DND-41 (cell line): ENCODE measurements at regions not wholly inside any gene's neighbourhood (a gene's known extent, or its start where the extent isn't known, plus 50 kb on each side); places are given as distances from the start of the nearest gene placed in this dataset.

Experiments
- EZH2 ChIP-seq: IDR thresholded peaks from 3 replicates; pipeline ENCODE4 v1.6.1; 2012; ENCODE audit warnings: borderline replicate concordance, low read depth, mild to moderate bottlenecking, moderate library complexity, low read length, inconsistent platforms; ENCODE audit not compliant: severe bottlenecking
- TF ChIP-seq, protein P1 (sequence below): IDR thresholded peaks from 2 replicates; pipeline ENCODE4 v1.5.1; 2012; ENCODE audit warnings: borderline replicate concordance, low read length, moderate library complexity, mild to moderate bottlenecking; ENCODE audit not compliant: poor library complexity, severe bottlenecking; ENCODE audit errors: extremely low read depth

DNA sequence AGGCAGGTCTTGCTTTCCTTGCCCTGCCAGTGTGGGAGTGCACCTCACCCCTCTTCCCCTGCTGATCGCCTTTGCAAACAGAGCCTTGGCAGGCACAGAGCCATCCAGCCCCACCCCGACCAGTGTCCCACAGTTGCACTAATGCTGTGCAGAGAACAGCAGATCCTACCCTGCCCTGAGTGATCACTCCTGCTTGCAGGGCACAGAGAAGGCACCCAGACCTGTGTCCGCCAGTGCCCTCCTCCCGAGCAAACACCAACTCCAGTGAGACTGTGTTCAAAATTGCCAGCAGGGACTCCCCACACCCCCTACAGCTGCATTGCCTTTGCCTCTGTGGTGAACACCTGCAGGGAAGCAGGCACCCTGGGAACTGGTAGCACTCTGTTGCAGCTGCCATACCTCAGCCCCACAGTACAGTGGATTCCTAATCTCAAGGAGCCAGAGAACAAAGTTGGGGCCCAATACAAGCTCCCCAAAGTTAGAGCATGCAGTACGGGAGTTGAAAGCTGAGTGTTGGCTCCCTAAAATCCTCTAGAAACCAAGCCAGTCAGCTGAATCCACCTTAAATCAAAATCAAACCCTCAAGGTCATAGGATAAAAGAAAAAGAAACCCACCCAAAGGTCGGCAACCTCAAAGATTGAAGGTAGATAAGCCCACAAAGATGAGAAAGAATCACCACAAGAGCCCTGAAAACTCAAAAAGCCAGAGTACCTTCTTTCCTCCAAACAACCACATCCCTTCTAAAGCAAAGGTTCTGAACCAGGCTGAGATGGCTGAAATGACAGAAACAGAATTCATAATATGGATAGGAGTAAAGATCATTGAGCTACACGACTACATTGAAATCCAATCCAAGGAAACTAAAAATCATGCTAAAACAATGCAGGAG lies 92.9 kb upstream of the PIK3R1 start:
- TF ChIP-seq EZH2 = no peak
- TF ChIP-seq, protein P1, sequence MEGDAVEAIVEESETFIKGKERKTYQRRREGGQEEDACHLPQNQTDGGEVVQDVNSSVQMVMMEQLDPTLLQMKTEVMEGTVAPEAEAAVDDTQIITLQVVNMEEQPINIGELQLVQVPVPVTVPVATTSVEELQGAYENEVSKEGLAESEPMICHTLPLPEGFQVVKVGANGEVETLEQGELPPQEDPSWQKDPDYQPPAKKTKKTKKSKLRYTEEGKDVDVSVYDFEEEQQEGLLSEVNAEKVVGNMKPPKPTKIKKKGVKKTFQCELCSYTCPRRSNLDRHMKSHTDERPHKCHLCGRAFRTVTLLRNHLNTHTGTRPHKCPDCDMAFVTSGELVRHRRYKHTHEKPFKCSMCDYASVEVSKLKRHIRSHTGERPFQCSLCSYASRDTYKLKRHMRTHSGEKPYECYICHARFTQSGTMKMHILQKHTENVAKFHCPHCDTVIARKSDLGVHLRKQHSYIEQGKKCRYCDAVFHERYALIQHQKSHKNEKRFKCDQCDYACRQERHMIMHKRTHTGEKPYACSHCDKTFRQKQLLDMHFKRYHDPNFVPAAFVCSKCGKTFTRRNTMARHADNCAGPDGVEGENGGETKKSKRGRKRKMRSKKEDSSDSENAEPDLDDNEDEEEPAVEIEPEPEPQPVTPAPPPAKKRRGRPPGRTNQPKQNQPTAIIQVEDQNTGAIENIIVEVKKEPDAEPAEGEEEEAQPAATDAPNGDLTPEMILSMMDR = peak; percentile 40
